ENCODE measurements at regions not wholly inside any gene's neighbourhood (a gene's known extent, or its start where the extent isn't known, plus 50 kb on each side); places are given as distances from the start of the nearest gene placed in this dataset.

- Histone ChIP-seq H3K36me3 (no peaks in the 10 kb centered on the region), H3K4me3 (no peak overlapping the region), H3K4me1 (no peaks in the 10 kb centered on the region), H3K27ac (no peak overlapping the region), H3K9me3 (no peaks in the 10 kb centered on the region), H3K27me3 (no peaks in the 10 kb centered on the region)
- no peak for TF ChIP-seq POLR2AphosphoS5 (IDR thresholded peaks at IDR 0.05)
- TF ChIP-seq CTCF (IDR thresholded peaks at IDR 0.05), result no peak
- TF ChIP-seq EP300 (IDR thresholded peaks at IDR 0.05), result no peak
- no peak for TF ChIP-seq POLR2A (IDR thresholded peaks at IDR 0.05)
- intact Hi-C loops (cut with DNase I; ENCODE audit: low total_unique reads), result no loop called here
- no peak for DNase-seq
- WGBS, 5 donors, result 71 to 86% (median 78%) methylated on average over 5 of the region's 5 CpGs
Measured at GRCh38 chr10:42431095-42431494, 207.3 kb downstream of the ZNF33B start.

- Histone ChIP-seq H3K4me3 (no peak overlapping the region), H3K27ac (no peak overlapping the region), H3K9me3 (no peaks in the 10 kb centered on the region), H3K4me1 (no peaks in the 10 kb centered on the region), H3K36me3 (no peaks in the 10 kb centered on the region), H3K27me3 (no peaks in the 10 kb centered on the region)
- DNase-seq, result peak in 1 of 2 donors; percentile 0
- 84 to 92% (median 88%) methylated on average over 1 of the region's 1 CpG for WGBS, 5 donors
- intact Hi-C loops (cut with DNase I; ENCODE audit: low total_unique reads), result no loop called here
- TF ChIP-seq EP300 (IDR thresholded peaks at IDR 0.05) (no peak), CTCF (IDR thresholded peaks at IDR 0.05) (no peak), POLR2AphosphoS5 (IDR thresholded peaks at IDR 0.05) (no peak), POLR2A (IDR thresholded peaks at IDR 0.05) (no peak)
Measured at GRCh38 chr10:42428534-42428933, 209.8 kb downstream of the ZNF33B start.

GRCh38 chr10:42422911-42423310 lies 215.5 kb downstream of the ZNF33B start:
- H3K27ac ChIP-seq, result no peak overlapping the region
- H3K9me3 ChIP-seq, result no peaks in the 10 kb centered on the region
- 88 to 97% (median 94%) methylated on average over 5 of the region's 5 CpGs for WGBS, 5 donors
- H3K27me3 ChIP-seq, result no peaks in the 10 kb centered on the region
- intact Hi-C loops (cut with DNase I; ENCODE audit: low total_unique reads), result no loop called here
- no peaks in the 10 kb centered on the region for H3K4me1 ChIP-seq
- TF ChIP-seq CTCF (IDR thresholded peaks at IDR 0.05) (no peak), POLR2A (IDR thresholded peaks at IDR 0.05) (no peak), POLR2AphosphoS5 (IDR thresholded peaks at IDR 0.05) (no peak), EP300 (IDR thresholded peaks at IDR 0.05) (no peak)
- H3K36me3 ChIP-seq, result no peaks in the 10 kb centered on the region
- DNase-seq, result no peak
- H3K4me3 ChIP-seq, result no peak overlapping the region

GRCh38 chr10:42421812-42422211 lies 216.6 kb downstream of the ZNF33B start:
- Histone ChIP-seq H3K27ac (no peak overlapping the region), H3K4me1 (no peaks in the 10 kb centered on the region), H3K4me3 (no peak overlapping the region), H3K9me3 (no peaks in the 10 kb centered on the region), H3K36me3 (no peaks in the 10 kb centered on the region), H3K27me3 (no peaks in the 10 kb centered on the region)
- intact Hi-C loops (cut with DNase I; ENCODE audit: low total_unique reads), result no loop called here
- TF ChIP-seq POLR2A (IDR thresholded peaks at IDR 0.05) (no peak), EP300 (IDR thresholded peaks at IDR 0.05) (no peak), CTCF (IDR thresholded peaks at IDR 0.05) (no peak), POLR2AphosphoS5 (IDR thresholded peaks at IDR 0.05) (no peak)
- WGBS, 5 donors, result 45 to 60% (median 53%) methylated on average over 3 of the region's 3 CpGs
- no peak for DNase-seq
